GM10248 (cell line): ENCODE measurements at regions not wholly inside any gene's neighbourhood (a gene's known extent, or its start where the extent isn't known, plus 50 kb on each side); places are given as distances from the start of the nearest gene placed in this dataset.

Source experiments
- CTCF ChIA-PET: fragments of 300-600 bp; sonication (Branson Sonifier 250); formaldehyde crosslinking; extraction: SDS; loops from one replicate; lab custom pipeline; 2021; ENCODE audit warnings: antibody characterized with exemption; lab: Yijun Ruan, JAX
- POLR2A ChIA-PET: fragments of 350-650 bp; sonication (Branson Sonifier 250); formaldehyde crosslinking; extraction: SDS; loops from one replicate; lab custom pipeline; 2020; ENCODE audit warnings: antibody characterized with exemption; lab: Yijun Ruan, JAX
- DNase-seq: peaks from one replicate; pipeline ENCODE4 v3.0.0; 2012; ENCODE audit errors: extremely low spot score
- TF ChIP-seq, protein P1 (sequence below): IDR thresholded peaks from 2 replicates; pipeline ENCODE4 v1.5.1; 2012; ENCODE audit warnings: mild to moderate bottlenecking, low read depth; ENCODE audit errors: extremely low read depth, missing control alignments, control extremely low read depth

DNA sequence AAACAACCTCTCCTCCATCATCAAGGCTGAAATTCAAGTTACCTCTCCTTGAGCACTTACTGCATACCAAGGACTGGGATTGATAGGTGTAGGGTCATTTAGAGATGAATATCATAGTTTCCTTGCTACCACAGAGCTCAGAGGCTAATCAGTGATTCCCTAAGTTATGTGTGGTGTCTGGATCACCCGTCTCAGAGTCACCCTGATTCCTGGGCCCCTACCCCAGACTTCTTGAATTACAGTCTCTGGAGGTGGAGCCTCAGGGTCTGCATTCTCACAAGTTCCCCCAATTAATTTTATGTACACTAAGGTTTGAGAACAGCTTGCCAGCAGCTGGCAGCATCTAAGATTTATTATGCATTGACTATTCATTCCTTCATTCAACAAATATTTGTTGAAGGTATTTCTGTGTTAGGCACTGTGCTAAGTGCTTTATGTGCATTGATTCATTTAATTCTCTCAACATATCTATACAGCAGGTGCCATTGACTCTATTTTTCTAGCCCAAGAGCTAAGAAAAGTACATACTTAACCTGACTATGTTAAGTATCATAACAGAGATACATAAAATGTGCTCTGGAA is 182.9 kb upstream of the FGGY start:
- TF ChIP-seq, protein P1, sequence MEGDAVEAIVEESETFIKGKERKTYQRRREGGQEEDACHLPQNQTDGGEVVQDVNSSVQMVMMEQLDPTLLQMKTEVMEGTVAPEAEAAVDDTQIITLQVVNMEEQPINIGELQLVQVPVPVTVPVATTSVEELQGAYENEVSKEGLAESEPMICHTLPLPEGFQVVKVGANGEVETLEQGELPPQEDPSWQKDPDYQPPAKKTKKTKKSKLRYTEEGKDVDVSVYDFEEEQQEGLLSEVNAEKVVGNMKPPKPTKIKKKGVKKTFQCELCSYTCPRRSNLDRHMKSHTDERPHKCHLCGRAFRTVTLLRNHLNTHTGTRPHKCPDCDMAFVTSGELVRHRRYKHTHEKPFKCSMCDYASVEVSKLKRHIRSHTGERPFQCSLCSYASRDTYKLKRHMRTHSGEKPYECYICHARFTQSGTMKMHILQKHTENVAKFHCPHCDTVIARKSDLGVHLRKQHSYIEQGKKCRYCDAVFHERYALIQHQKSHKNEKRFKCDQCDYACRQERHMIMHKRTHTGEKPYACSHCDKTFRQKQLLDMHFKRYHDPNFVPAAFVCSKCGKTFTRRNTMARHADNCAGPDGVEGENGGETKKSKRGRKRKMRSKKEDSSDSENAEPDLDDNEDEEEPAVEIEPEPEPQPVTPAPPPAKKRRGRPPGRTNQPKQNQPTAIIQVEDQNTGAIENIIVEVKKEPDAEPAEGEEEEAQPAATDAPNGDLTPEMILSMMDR = no peak
- DNase-seq = no peak
- ChIA-PET CTCF (interaction anchor here (1.1 kb wide), 1 partner anchor 14 kb away, joined by 3 read pairs; no protein-coding TSS in a partner anchor), POLR2A (no interaction called here)

DNA sequence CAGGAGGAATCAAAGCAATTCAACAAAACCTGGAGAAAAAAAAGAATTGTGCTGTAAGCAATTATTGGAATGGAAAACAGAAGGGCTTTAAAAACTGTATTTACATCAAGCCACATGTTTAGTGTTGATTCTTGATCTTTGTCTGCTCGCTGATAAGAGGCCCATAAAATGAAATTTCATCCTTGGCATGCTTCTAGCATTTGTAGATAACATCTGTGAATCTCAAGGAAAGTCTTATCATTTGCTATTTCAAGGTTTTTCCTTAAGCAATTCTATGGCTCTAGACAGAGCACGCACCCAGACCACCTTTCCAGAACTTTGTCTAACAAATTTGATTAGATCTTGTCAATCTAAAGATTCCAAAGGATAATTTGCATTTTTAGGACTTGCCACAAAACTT is 181.0 kb upstream of the FGGY start:
- TF ChIP-seq, protein P1 = no peak
- no peak for DNase-seq
- ChIA-PET CTCF (no interaction called here), POLR2A (no interaction called here)

DNA sequence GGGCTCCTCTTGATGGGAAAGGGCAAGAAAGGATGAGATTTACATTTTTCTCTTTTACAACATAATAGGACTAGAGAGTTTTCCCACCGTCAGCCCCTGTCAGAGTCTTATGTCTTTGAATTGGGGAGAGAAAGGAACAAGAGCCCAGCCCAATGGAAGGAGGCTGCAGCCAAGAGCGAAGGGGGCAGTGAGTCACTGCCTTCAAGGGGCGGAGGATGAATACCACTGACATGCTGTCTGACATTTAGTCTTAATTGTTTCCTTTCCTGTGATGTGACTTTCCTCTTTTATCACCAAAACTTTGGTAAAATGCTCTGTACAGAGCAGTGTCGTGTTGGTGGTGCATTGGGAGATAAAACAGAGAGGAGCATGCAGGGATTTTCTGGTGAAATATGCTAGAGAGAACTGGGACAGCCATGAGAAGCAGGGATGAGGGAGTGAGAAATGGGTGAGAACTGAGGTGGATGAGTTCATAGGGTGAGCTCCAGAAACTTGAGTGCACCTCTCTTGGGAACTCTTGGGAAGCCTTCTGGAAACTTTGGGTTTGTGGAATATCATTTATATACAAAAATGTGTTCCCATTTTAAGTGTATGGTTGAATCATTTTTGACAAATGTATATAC is 179.9 kb upstream of the FGGY start:
- no peak for DNase-seq
- CTCF ChIA-PET = no interaction called here
- TF ChIP-seq, protein P1 = no peak
- POLR2A ChIA-PET = no interaction called here

DNA sequence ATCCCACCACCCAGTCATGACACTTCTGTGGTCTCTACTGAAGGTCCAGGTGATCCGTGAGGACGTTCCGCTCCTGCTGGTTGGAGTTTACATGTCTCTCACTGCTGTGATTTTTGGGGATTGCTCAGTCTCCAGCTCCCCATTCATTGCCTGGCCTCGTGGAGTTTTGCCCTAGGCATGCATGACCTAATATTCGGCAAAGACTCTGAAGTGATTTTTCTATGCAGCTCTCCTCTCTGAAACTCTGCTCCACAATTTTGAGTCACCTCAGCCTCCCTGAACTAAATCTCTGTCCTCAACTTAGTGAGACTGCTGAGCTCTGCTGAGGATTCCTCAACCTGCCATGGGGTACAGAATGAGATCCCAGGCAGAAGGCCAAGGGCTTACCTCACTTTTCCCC is 174.4 kb upstream of the FGGY start:
- POLR2A ChIA-PET = no interaction called here
- TF ChIP-seq, protein P1 = no peak
- no peak for DNase-seq
- CTCF ChIA-PET = interaction anchor here (1.4 to 2.2 kb wide), 4 partner anchors 10 to 350 kb away, joined by 3 to 6 read pairs (median 4); no protein-coding TSS in a partner anchor

DNA sequence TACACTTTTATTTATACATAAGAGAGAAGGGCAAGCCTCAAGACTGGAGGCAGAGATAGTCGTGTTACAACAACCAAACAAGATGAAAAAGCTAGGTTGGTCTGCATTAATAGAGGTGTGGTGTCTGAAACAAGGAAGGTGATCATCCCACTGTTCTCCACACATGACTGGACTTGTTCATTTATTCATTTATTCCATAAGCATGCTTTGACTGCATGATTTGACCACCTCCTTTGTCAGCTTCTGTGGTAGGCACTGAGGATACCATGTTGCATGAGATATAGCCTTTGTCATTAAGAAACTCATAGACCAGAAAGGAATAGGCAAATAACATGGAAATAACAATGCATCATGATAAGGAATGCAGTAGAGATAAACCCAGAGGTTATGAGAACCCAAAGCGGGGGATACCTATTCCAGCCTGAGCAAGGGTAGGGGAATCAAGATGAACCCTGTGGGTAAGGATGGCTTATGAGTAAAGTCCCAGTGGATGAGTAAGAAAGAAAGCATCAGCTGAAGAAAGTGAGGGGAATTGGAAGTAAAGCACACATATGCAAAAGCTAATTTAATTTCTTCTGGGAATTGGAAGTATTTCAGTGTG is 173.7 kb upstream of the FGGY start:
- TF ChIP-seq, protein P1 = no peak
- POLR2A ChIA-PET = no interaction called here
- CTCF ChIA-PET = interaction anchor here (1.0 to 2.5 kb wide), 8 partner anchors 10 to 636 kb away, joined by 3 to 10 read pairs (median 4); no protein-coding TSS in a partner anchor
- no peak for DNase-seq

DNA sequence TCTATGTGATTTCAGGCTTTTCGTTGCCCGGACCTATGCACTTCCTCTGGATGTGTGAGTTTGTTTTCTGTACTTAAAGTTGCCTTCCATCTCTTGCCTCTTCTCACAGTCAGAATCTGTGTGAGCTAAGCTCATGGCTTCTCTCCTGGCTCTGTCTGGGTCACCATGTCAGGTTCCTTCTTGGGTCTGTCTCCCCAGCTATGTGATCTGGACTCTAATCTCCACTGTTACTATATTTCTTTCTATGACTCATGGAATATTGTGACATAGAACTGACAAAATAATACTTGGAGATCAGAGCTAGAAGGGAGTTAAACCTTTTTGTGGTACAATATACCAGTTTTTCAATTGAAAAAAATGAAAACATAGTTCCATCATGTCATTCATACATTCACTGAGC is 172.7 kb upstream of the FGGY start:
- TF ChIP-seq, protein P1 = no peak
- ChIA-PET CTCF (interaction anchor here (1.0 to 2.5 kb wide), 8 partner anchors 9 to 56 kb away, joined by 3 to 10 read pairs (median 4); no protein-coding TSS in a partner anchor), POLR2A (no interaction called here)
- DNase-seq = no peak
